Astrocyte (in vitro differentiated cells and primary cell): ENCODE measurements at regions not wholly inside any gene's neighbourhood (a gene's known extent, or its start where the extent isn't known, plus 50 kb on each side); places are given as distances from the start of the nearest gene placed in this dataset.

Experiments
- EZH2 ChIP-seq: IDR thresholded peaks from 2 replicates; pipeline ENCODE4 v1.6.1; 2012; ENCODE audit warnings: mild to moderate bottlenecking, low read length, inconsistent platforms; ENCODE audit not compliant: insufficient read depth
- TF ChIP-seq, protein P1 (sequence below): IDR thresholded peaks from 2 replicates; pipeline ENCODE4 v1.5.1; 2011; ENCODE audit warnings: low read depth, mild to moderate bottlenecking, inconsistent platforms, low read length, moderate library complexity; ENCODE audit not compliant: insufficient read depth

DNA sequence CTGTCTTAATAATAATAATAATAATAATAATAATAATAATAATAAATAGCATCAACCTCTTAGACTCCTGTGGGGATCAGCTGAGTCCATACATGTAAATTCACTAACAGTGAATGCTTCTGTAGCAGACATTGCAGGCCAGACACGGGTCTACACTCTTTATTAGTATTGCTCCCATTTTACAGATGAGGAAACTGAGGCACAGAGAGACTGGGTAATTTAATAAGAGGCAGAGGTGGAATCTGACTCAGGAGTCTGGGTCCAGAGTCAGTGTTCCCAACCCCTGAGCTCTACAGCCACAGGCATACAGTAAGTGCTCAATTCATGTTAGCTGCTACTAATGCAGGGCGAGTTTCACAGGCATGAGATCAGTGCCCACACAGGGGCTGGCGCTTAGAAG is 123.2 kb upstream of the MAP1LC3B2 start:
- TF ChIP-seq, protein P1, sequence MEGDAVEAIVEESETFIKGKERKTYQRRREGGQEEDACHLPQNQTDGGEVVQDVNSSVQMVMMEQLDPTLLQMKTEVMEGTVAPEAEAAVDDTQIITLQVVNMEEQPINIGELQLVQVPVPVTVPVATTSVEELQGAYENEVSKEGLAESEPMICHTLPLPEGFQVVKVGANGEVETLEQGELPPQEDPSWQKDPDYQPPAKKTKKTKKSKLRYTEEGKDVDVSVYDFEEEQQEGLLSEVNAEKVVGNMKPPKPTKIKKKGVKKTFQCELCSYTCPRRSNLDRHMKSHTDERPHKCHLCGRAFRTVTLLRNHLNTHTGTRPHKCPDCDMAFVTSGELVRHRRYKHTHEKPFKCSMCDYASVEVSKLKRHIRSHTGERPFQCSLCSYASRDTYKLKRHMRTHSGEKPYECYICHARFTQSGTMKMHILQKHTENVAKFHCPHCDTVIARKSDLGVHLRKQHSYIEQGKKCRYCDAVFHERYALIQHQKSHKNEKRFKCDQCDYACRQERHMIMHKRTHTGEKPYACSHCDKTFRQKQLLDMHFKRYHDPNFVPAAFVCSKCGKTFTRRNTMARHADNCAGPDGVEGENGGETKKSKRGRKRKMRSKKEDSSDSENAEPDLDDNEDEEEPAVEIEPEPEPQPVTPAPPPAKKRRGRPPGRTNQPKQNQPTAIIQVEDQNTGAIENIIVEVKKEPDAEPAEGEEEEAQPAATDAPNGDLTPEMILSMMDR, result no peak
- TF ChIP-seq EZH2, result no peak
